GM19239 (cell line): ENCODE measurements at regions not wholly inside any gene's neighbourhood (a gene's known extent, or its start where the extent isn't known, plus 50 kb on each side); places are given as distances from the start of the nearest gene placed in this dataset.
"Not testable (repeated sequence)": the region's sequence is repeated elsewhere in the genome, so short reads cannot be mapped to it uniquely, and the experiment has no call there.

Experiments used
- DNase-seq: peaks from one replicate; pipeline ENCODE4 v3.0.0; 2011; ENCODE audit warnings: low spot score; ENCODE audit not compliant: insufficient read length
- FAIRE-seq: peaks from 2 replicates; lab custom pipeline; 2011; peaks lifted over from hg19 to GRCh38; lab: Jason Lieb, UNC

DNA sequence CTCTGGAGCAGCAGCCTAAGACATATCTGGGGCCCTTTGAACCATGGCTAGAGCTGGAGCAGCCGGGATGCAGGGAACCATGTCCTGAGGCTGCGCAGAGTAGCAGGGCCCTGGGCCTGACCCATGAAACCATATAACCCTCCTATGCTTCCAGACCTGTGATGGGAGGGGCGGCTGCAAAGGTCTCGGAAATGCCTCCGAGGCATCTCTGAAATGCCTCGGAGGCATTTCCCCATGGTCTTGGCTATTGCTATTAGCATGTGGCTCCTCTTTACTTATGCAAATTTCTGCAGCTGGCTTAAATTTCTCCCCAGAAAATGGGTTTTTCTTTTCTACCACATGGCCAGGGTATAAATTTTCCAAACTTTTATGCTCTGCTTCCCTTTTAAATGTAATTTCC, 302.1 kb upstream of the NOTCH2NLA start:
- not testable (repeated sequence) for DNase-seq, FAIRE-seq

- FAIRE-seq, DNase-seq: not testable (repeated sequence)
Measured at GRCh38 chr1:146522812-146523211, 294.0 kb upstream of the NOTCH2NLA start.

DNA sequence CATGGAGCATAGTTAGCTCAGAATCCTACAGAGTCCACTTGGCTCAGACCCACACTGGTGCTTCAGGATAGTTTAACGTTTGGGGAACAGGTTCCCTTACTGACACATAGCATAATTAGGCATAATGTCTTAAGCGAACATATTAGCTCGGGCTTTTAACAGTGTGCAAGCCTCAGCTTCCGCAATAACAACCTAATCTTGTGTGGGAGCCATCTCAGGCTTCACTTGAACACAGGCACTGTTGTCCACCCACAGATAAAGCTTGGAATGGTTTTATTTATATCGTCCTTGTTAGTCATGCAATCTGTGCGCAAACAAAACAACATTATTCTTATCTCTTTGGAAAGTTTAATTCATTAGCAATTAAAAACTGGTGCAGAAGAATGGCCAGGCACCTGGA, 293.5 kb upstream of the NOTCH2NLA start:
- not testable (repeated sequence) for FAIRE-seq, DNase-seq

GRCh38 chr1:146521804-146522203, 293.0 kb upstream of the NOTCH2NLA start:
- not testable (repeated sequence) for FAIRE-seq, DNase-seq

- DNase-seq, FAIRE-seq: not testable (repeated sequence)
Measured at GRCh38 chr1:146513754-146514153, 284.9 kb upstream of the NOTCH2NLA start.

GRCh38 chr1:146511047-146511777, 282.4 kb upstream of the NOTCH2NLA start:
- DNase-seq, FAIRE-seq: not testable (repeated sequence)

- not testable (repeated sequence) for FAIRE-seq
Measured at GRCh38 chr1:146510248-146510983, 281.6 kb upstream of the NOTCH2NLA start.

DNA sequence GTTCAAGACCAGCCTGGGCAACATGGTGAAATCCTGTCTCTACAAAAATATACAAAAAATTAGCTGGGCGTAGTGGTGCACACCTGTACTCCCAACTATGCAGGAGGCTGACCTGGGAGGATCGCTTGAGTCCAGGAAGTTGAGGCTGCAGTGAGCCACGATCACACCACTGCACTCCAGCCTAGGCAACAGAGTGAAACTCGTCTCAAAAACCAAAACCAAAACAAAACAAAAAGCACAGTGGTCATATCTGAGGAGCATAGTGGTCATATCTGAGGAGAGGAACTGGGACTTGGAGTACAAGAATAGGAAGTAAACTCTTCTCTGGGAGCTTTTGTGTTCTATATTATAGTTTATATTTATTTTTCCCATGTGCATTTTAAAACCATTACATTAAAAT, 275.3 kb upstream of the NOTCH2NLA start:
- FAIRE-seq, DNase-seq: not testable (repeated sequence)

More at GRCh38 chr1:146510248-146510983, 281.6 kb upstream of the NOTCH2NLA start:
- DNase-seq: not testable (repeated sequence)

- FAIRE-seq: not testable (repeated sequence)
Measured at GRCh38 chr1:146487555-146487954, 258.7 kb upstream of the NOTCH2NLA start.

GRCh38 chr1:146487155-146487554, 258.3 kb upstream of the NOTCH2NLA start:
- DNase-seq, FAIRE-seq: not testable (repeated sequence)

More at GRCh38 chr1:146487555-146487954, 258.7 kb upstream of the NOTCH2NLA start:
- DNase-seq: not testable (repeated sequence)

GRCh38 chr1:146486300-146487014, 257.6 kb upstream of the NOTCH2NLA start:
- DNase-seq: not testable (repeated sequence)

GRCh38 chr1:146484195-146484594, 255.4 kb upstream of the NOTCH2NLA start:
- FAIRE-seq, DNase-seq: not testable (repeated sequence)

More at GRCh38 chr1:146486300-146487014, 257.6 kb upstream of the NOTCH2NLA start:
- FAIRE-seq: not testable (repeated sequence)

GRCh38 chr1:146479188-146479587, 250.4 kb upstream of the NOTCH2NLA start:
- not testable (repeated sequence) for DNase-seq

GRCh38 chr1:146478125-146478720, 249.4 kb upstream of the NOTCH2NLA start:
- not testable (repeated sequence) for FAIRE-seq, DNase-seq

More at GRCh38 chr1:146479188-146479587, 250.4 kb upstream of the NOTCH2NLA start:
- not testable (repeated sequence) for FAIRE-seq

DNA sequence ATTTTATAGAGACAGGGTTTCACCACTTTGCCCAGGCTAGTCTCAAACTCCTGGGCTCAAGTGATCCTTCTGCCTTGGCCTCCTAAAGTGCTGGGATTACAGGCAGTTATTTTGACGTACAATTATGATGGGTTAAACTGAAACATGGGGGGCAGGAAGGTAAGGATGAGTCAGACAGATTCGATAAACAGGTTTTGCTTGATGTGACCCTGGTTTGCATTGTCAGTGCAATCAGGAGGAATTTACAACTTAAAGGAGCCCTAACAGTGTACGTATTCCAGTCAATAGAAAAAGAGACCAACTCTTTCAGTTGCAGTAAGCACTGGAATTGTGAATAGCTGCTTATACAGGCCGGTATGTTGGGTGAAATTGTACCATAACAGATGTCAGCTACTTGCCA, 246.3 kb upstream of the NOTCH2NLA start:
- DNase-seq, FAIRE-seq: not testable (repeated sequence)

- DNase-seq, FAIRE-seq: not testable (repeated sequence)
Measured at GRCh38 chr1:146474216-146474615, 245.4 kb upstream of the NOTCH2NLA start.

GRCh38 chr1:146472192-146472861, 243.5 kb upstream of the NOTCH2NLA start:
- DNase-seq, FAIRE-seq: not testable (repeated sequence)

DNA sequence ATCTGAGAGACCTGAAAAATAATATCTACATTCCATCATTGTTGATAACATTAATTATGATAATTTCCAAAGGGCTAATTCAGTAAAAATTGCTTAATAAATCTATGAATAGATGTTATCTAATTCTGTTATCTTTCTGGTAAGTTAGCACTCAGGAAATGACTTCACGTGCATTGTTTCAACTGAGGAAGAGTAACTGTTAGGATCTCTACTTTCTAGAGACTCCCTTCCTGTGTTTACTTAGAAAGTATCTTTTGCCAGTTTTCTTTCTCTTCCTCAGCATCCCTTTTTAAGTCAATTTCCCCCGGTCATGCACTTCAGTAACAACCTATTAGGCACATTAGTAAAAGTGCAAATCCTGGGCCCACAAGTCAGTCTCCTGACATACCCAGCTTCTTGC, 231.1 kb upstream of the NOTCH2NLA start:
- not testable (repeated sequence) for DNase-seq

GRCh38 chr1:146459308-146459707, 230.5 kb upstream of the NOTCH2NLA start:
- not testable (repeated sequence) for DNase-seq, FAIRE-seq

More for the DNA sequence above, 231.1 kb upstream of the NOTCH2NLA start:
- FAIRE-seq: not testable (repeated sequence)
